ENCODE measurements at regions not wholly inside any gene's neighbourhood (a gene's known extent, or its start where the extent isn't known, plus 50 kb on each side); places are given as distances from the start of the nearest gene placed in this dataset.
A peak's percentile ranks its signal among the peaks of the same experiment; 100 is the strongest.

DNA sequence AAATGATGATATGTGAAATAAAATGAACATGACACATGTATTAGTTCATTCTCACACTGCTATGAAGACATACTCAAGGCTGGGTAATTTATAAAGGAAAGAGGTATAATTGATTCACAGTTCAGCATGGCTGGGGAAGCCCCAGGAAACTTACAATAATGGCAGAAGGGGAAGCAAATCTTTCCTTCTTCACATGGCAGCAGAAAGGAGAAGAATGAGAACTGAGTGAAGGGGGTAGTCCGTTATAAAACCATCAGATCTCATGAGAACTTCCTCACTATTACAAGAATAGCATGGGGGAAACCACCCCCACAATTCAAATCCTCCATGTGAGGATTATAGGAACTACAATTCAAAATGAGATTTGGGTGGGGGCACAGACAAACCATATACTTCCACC lies 243.9 kb upstream of the GYPA start:
- ATAC-seq (ENCODE audit: low FRiP score): no peak
- no peak for DNase-seq (ENCODE audit: low spot score)
- TF ChIP-seq, protein P1, sequence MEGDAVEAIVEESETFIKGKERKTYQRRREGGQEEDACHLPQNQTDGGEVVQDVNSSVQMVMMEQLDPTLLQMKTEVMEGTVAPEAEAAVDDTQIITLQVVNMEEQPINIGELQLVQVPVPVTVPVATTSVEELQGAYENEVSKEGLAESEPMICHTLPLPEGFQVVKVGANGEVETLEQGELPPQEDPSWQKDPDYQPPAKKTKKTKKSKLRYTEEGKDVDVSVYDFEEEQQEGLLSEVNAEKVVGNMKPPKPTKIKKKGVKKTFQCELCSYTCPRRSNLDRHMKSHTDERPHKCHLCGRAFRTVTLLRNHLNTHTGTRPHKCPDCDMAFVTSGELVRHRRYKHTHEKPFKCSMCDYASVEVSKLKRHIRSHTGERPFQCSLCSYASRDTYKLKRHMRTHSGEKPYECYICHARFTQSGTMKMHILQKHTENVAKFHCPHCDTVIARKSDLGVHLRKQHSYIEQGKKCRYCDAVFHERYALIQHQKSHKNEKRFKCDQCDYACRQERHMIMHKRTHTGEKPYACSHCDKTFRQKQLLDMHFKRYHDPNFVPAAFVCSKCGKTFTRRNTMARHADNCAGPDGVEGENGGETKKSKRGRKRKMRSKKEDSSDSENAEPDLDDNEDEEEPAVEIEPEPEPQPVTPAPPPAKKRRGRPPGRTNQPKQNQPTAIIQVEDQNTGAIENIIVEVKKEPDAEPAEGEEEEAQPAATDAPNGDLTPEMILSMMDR (IDR thresholded peaks at IDR 0.05): no peak

GRCh38 chr4:144399927-144400326 lies 246.0 kb upstream of the HHIP start:
- DNase-seq (ENCODE audit: low spot score) (no peak), ATAC-seq (ENCODE audit: low FRiP score) (peak; percentile 73)
- TF ChIP-seq, protein P1 (IDR thresholded peaks at IDR 0.05): no peak

GRCh38 chr4:144402176-144402575 lies 243.8 kb upstream of the HHIP start:
- ATAC-seq (ENCODE audit: low FRiP score): no peak
- DNase-seq (ENCODE audit: low spot score): no peak
- TF ChIP-seq, protein P1 (IDR thresholded peaks at IDR 0.05): no peak

DNA sequence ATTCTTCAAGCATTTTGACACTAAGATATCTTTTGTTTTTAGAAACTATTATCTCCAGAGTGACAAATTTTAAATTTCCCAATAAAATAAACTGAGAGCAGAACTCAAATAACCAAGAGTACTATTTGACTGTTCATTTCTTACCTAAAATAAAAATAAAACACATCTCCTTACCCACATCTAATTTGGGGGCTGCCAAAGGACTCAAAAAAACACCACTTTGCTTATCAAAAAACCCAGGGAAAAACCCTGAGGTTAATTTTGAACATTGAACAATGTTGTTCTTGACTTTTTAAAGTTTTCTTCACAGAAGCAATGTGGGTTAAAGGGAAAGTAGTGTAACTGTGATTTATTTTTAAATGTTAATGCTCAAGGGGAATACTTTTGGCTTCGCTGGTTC lies 243.0 kb upstream of the HHIP start:
- no peak for ATAC-seq (ENCODE audit: low FRiP score)
- TF ChIP-seq, protein P1 (IDR thresholded peaks at IDR 0.05): no peak
- DNase-seq (ENCODE audit: low spot score): no peak

DNA sequence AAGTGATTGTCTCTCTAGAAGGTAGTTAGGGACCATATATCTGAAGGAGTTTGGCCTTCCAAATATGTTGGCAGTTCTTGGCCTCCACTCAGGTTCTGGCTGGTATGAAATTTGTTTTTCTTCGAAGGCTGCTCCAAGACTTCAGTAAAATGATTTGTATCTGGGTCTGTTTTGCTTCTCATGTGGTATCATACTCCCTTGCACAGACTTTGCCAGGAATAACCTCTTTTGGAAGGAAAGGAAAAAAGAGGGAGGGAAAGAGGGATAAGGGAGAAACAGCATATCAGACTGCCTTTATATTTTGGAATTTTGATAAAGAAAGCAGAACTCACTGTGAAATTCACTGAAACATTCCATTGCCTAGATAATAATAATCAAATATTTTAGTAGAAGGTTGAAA lies 242.1 kb upstream of the HHIP start:
- DNase-seq (ENCODE audit: low spot score) (no peak), ATAC-seq (ENCODE audit: low FRiP score) (peak; percentile 70)
- TF ChIP-seq, protein P1 (IDR thresholded peaks at IDR 0.05): no peak

GRCh38 chr4:144409525-144409924 lies 236.4 kb upstream of the HHIP start:
- DNase-seq (ENCODE audit: low spot score) (no peak), ATAC-seq (ENCODE audit: low FRiP score) (no peak)
- TF ChIP-seq, protein P1 (IDR thresholded peaks at IDR 0.05): no peak

DNA sequence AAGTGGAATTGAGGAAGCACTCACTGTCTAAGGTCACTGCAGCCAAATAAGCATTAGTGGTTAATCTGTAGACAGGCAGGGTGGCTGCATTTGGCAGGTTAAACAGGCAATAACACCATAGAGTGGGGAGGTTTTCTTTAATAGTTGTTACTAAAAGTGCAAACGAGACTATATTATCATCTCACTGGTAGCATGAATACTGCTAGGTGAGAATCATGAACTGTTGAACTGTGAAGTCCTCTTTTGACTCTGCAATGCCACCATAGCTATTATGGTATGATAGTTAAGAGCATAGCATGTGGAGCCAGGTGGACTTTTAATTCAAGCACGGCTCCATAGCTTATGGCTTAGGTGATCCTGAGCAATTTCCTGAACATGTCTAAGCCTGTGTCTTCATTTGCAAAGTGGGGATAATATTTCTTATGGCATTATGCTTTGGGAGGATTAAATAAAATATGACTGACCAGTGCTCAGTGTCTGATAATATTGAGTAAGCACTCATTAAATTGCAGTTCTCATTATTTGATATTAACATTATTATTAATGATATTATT lies 235.6 kb upstream of the HHIP start:
- no peak for ATAC-seq (ENCODE audit: low FRiP score)
- TF ChIP-seq, protein P1 (IDR thresholded peaks at IDR 0.05): no peak
- no peak for DNase-seq (ENCODE audit: low spot score)

Measured in omental fat pad (tissue), 3 donors.